Esophagus mucosa (tissue), 1 donor: ENCODE measurements at regions not wholly inside any gene's neighbourhood (a gene's known extent, or its start where the extent isn't known, plus 50 kb on each side); places are given as distances from the start of the nearest gene placed in this dataset.

Experiments
- ATAC-seq: fragments of 200-7000 bp; cut with Tn5 transposase; one replicate; pipeline ENCODE4 v1.9.1; 2020
- donor health status: DM: yes; HTN: yes; CAD: no.

- ATAC-seq: no peak
Observed at GRCh38 chr4:185894481-185894880, 82.5 kb upstream of the SORBS2 start.

GRCh38 chr4:185895351-185895750, 83.4 kb upstream of the SORBS2 start:
- ATAC-seq: no peak

- no peak for ATAC-seq
Observed at GRCh38 chr4:185895866-185896265, 83.9 kb upstream of the SORBS2 start.

- peak; percentile 68 for ATAC-seq
Observed at GRCh38 chr4:185896817-185897488, 85.0 kb upstream of the SORBS2 start.

GRCh38 chr4:185898413-185898812, 86.4 kb upstream of the SORBS2 start:
- ATAC-seq: no peak

GRCh38 chr4:185899833-185900232, 87.8 kb upstream of the SORBS2 start:
- no peak for ATAC-seq

GRCh38 chr4:185902654-185903053, 90.7 kb upstream of the SORBS2 start:
- ATAC-seq: no peak

GRCh38 chr4:185903205-185903604, 91.2 kb upstream of the SORBS2 start:
- no peak for ATAC-seq

- no peak for ATAC-seq
Observed at GRCh38 chr4:185904381-185904780, 92.4 kb upstream of the SORBS2 start.

- peak; percentile 65 for ATAC-seq
Observed at GRCh38 chr4:185909972-185910371, 98.0 kb upstream of the SORBS2 start.

- ATAC-seq: no peak
Observed at GRCh38 chr4:185911556-185912064, 99.6 kb upstream of the SORBS2 start.

GRCh38 chr4:185912779-185913178, 100.8 kb upstream of the SORBS2 start:
- peak; percentile 63 for ATAC-seq

GRCh38 chr4:185914583-185915199, 102.7 kb upstream of the SORBS2 start:
- no peak for ATAC-seq

- ATAC-seq: no peak
Observed at GRCh38 chr4:185915271-185915670, 103.3 kb upstream of the SORBS2 start.

- ATAC-seq: no peak
Observed at GRCh38 chr4:185915817-185916216, 103.8 kb upstream of the SORBS2 start.

GRCh38 chr4:185916231-185916630, 104.2 kb upstream of the SORBS2 start:
- no peak for ATAC-seq

- no peak for ATAC-seq
Observed at GRCh38 chr4:185916683-185917082, 104.7 kb upstream of the SORBS2 start.

- ATAC-seq: no peak
Observed at GRCh38 chr4:185919107-185919506, 107.1 kb upstream of the SORBS2 start.

- no peak for ATAC-seq
Observed at GRCh38 chr4:185920171-185920570, 108.2 kb upstream of the SORBS2 start.

GRCh38 chr4:185920691-185921260, 108.8 kb upstream of the SORBS2 start:
- no peak for ATAC-seq

- no peak for ATAC-seq
Observed at GRCh38 chr4:185921583-185922555, 109.9 kb upstream of the SORBS2 start.

GRCh38 chr4:185924458-185925044, 112.6 kb upstream of the SORBS2 start:
- ATAC-seq: no peak
